ENCODE measurements at regions not wholly inside any gene's neighbourhood (a gene's known extent, or its start where the extent isn't known, plus 50 kb on each side); places are given as distances from the start of the nearest gene placed in this dataset.
"Not testable (repeated sequence)": the region's sequence is repeated elsewhere in the genome, so short reads cannot be mapped to it uniquely, and the experiment has no call there.

DNA sequence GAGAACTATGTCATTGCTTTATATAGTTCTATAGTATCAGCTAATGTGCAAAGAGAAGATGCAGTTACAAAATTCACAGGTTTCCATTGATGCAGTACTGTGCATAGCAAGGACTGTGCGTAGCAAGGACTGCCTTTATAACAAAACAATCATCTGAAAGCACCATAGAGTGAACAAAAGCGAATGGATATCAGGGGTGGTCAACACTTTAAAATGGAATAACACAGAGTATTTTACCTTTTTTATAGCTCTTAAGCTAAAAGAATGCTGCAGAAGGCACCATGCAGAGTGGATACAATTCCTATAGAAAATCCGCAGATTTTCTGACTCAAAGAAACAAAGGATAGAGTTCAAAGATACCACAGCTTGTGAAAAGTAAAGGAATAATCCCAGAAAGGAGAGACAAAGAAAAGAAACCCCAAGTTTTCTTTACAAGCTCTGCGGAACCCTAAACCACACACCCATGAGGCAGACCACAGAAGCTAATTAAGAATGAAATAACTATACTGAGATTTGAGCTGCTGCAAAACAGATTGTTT, 229.9 kb upstream of the DTNA start:
- no peak for DNase-seq (ENCODE audit: low spot score)

DNA sequence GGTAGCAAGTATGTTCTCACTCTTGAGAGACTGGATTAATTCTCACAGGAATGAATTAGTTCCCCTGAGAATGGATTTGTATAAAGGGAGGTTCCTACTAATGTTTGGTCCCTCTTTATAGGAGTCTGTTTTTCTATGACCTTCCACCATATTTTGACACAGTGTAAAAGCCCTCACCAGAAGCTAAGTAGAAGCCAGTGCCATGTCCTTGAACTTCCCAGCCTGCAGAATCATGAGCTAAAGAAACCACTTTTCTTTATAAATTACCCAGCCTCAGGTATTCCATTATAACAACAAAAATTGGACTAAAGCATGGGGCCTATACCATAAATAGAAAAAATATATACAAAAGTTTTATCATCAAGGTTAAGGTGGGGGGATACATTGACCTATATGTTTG, 227.9 kb upstream of the DTNA start:
- DNase-seq (ENCODE audit: low spot score) = no peak

DNA sequence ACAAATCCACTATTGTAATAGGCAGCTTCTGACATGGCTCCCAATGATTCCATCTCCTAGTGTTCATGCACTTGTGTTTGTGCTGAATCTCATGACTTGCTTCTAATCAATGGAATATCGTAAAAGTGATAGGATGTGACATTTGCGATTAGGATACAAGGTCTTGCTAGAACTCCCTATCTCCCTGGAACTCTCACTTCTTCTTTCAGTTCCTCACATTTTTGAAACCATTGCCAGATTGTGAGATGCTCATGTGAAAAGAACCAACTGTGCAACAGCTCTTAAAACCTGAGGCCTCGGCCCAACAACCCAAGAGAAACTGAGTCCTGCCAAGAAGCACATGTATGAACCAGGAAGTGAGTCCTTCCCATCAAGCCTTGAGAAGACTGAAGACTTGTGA, 226.9 kb upstream of the DTNA start:
- DNase-seq (ENCODE audit: low spot score) = no peak

DNA sequence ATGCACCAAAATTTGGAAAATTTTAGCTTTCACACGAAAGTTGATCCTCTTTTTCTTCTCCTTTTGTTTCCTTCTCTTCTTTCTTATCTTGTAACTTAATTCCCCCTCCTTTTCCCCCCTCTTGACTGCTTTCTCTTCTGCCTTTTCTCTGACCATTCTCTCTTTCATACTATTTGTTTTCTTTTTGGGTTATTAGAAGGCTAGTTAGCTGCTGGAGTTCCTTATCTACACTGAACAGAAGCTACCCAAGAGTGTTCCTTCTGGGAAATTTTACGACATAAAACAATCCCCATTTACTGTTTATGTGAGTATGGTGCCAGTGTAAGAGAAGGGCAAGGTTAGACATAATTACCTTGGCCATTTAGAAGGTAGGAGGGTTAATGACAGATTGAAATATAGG, 218.4 kb upstream of the DTNA start:
- DNase-seq (ENCODE audit: low spot score) = no peak

DNA sequence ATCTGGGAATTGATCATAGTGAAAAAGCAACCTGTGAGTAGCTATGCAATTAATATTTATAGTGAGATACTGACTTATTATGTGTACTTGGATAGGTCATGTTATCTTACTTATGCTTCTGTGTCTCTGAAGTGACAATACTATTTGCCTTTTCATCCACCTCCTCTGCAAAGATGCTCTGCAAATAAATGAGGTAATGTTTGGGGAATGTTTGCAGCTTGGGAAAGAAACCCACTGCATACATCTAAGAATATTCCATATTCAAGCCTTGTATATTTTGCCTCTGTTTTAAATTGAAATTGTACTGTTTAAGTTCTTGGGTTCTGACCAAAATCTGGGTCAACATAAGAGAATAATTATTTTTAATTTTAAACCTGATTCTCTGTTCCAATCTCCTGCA, 217.4 kb upstream of the DTNA start:
- DNase-seq (ENCODE audit: low spot score) = no peak

DNA sequence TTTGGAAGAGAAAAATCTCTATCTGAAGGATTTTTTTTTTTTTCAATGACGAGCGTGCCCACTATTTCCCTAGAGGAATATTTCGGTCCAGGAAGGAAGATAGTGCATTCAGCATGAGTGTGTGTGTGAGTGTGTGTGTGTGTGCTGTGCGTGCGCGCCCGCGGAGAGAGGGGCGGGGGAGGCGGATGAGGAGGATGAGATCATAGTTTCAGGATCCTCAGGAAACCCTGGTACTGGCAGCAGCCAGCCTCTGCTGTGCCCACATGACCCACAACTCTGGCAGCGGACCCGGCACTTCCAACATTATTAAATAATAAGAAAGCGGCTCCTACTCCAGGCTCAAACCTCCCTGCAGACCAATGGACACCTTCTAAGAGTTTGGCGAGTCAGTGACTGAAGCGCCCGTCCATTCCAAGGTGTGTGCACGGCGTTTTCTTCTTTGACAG, 217.0 kb upstream of the DTNA start:
- DNase-seq (ENCODE audit: low spot score) = peak; percentile 57

DNA sequence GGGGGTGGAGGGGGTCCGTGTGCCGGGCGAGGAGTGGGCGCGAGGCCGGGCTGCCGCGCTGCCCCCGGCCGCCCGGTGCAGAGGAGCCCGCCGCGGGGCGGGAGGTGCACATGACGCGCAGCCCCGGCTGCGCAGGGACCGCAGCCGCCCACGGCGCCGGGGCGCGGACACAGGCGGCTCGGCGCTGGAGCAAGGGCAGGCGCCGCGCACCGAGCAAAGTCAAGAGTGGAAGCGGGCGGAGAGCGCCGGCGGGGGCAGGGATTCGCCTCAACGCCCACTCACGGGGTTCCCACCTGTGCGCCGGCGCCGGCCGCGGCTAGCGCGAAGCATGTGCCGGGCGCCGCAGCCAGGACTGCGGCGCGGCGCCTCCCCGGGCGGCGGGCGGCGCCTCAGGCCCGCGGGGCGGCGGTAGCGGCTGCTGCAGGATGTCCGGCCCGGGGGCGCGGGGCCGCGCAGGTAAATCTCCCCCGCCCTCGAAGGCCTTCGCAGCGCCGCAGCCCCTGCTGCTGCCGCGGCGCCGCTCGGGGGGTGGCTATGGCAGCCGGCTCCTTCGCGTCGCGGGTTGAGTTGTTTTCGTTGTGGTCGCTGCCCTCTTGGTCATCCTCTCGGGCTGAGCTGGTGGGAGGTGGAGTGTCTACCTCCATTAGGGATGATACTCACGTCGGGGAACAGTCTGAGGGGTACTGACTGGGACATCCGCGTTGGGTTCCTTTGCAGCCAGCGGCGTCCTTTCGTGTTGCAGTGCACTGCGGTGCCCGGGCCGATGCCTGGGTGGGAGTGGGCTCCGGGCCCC, 216.3 kb upstream of the DTNA start:
- peak; percentile 4 for DNase-seq (ENCODE audit: low spot score)

DNA sequence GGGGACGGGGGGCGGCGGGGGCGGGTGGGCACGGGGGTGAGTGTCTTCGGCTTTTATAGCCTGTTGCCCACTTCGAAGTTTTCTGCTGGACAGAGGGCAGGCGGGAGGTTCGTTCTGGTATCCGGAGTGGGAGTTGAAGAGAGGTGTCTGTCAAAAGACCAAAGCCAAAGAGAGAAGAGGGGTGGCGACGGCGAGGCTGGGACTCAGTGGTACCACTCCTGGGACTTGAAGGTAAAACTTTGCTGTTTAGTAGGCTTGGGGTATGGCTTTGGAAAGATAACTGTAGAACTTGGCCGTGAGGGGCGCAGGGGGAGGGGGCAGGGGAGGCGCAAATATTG, 215.8 kb upstream of the DTNA start:
- no peak for DNase-seq (ENCODE audit: low spot score)

DNA sequence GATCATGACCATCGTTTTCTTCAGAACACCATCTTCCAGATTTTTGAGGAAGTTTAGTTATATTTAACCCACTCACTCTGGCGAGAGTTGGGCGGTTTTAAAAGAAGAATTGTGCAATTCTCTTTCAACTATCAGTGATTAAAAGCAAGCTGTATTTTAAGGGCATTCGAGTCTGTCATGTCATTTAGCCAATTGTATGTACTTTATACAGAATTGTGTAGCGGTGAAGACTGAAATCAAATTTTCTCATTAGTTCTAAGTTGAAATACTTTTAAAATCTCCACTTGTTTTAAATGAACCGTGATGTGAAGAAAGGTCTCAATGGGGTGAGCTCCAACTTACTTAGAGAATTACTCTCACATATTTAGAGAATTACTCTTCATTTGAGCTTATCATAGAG, 214.6 kb upstream of the DTNA start:
- DNase-seq (ENCODE audit: low spot score) = no peak

DNA sequence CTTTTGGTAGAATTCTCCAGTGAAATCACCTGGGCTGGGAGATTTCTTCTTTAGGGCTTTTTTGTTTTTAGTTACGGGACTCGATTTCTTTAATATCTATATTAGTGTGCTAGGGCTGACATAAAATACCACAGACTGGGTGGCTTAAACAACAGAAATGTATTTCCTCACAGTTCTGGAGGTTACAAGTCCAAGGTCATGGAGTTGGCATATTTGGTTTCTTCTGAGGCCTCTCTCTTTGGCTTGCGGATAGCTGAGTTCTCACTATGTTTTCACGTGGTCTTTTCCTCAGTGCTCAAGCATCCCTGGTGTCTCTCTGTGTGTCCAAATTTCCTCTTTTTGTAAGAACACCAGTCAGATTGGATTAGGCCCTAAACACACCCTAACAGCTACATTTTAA, 208.5 kb upstream of the DTNA start:
- no peak for DNase-seq (ENCODE audit: low spot score)

DNA sequence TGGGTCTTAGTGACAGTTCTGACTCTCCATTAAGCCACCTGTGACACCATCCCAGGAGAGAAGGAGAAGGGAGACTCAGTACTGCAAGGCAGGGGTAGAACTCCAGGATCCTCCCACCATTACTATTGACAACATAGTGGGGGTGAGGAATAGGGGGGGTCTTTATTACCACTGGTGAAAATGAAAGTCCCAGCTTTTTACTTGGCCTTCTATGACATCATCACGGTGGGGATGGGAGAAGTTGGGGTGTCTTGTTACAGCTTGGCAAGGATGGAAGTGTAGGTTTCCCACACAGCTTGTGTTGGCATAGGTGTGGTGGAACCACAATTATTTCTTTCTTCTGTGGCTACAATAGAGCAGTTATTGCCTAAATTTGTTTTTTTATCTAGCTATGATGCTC, 203.9 kb upstream of the DTNA start:
- DNase-seq (ENCODE audit: low spot score) = no peak

DNA sequence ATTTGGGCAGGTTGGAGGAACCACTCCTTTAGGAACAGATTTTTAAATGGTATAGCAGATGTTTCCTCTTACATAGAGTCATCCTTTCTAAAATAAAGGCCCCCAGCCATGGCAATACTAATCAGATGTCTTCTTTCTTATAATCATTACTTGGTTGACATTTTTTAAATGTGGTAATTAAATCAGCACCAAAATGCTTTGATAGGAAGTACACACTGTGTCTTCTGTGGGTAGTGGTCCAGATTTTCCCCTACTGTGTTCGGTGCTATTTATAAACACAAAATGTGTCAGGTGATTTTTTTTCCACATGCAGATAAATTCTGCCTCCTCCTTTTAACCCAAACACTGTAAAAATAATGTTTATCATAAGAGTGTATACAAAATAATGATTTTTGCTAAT, 200.9 kb upstream of the DTNA start:
- DNase-seq (ENCODE audit: low spot score) = no peak

DNA sequence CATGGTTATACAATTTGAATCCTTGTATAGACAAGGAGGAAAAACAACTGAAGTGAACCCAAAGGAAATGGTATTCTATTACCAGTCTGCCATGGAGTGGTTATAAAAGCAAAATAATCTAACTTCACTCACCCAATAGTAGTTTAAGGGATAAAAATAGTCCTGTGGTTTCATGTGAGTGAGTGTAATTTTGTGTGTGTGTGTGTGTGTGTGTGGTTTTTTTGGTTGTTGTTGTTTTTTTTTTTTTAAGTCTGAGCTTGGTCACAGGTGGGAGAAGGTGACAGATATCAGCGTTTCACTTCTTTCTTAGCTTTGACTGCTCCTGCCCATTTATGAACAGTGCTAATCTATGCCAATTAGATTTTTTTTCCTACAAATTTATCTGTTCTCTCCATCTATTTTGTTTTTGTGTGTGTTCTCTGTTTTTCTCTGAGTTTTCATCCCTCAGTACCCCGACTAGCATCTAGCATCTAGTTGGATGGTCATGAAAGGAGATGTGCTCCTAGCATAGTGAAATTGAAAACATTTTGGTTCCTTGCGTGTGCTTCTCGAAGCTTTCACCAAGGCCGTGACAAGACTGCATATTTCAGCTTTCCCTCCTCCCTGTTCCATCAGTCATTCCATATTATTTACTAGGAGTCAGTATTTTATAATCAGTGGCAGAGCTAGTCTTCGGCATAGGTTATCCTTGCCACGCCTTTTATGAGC, 200.1 kb upstream of the DTNA start:
- DNase-seq (ENCODE audit: low spot score) = no peak

DNA sequence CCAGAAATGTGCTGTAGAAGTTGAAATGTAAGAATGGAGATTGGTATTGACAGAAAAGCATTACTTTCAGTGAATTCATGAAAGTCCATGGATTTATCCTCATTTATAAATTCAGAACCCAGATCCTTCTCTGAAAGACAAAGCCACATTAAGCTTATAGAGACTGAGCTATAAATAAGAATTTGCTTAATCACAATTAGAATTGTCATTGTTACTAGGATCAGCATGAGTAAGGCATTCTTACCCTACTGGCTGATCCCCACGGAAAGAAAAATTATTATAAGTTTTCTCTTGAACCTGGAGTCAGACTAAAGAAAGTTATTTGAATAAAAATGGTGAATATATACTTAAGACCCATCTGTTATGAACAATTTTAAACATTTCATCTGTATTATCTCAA, 199.2 kb upstream of the DTNA start:
- no peak for DNase-seq (ENCODE audit: low spot score)

DNA sequence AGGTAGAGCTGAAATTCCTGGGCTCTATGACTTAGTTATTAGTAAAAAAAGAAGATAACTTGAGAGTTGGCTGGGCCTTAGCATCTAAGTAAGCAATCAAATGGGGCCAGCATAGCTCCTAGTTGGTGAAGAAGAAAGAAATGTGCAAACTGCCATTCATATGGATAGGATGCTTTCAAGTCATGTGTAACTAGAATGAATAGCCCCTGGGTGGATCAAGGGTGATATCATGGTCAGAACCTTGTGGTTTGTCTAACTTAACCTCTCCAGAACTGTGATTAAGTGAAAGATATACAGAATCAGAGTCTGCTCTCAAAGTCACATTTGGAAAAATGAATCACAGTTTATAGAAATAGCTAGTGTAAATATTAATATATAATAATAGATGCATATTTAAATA, 198.7 kb upstream of the DTNA start:
- no peak for DNase-seq (ENCODE audit: low spot score)

DNA sequence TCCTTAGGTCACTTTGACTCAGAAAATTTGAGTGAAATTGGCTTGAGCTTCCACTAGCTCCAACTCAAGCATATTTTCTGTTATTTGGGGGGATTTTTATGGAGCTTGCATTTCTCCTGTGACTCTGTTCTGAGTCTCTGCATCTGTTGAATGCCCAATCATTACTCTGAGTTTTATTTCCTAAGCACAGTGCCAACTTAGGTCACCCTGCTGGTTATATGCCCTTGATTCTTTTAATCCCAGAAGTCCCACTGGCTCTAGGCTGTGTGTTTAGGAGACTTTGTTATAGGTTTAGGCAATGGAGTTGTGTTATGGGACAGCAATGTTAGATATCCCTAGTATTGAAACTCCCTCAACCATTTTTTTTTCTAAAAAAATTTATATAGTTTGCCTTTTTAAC, 198.2 kb upstream of the DTNA start:
- DNase-seq (ENCODE audit: low spot score) = no peak

DNA sequence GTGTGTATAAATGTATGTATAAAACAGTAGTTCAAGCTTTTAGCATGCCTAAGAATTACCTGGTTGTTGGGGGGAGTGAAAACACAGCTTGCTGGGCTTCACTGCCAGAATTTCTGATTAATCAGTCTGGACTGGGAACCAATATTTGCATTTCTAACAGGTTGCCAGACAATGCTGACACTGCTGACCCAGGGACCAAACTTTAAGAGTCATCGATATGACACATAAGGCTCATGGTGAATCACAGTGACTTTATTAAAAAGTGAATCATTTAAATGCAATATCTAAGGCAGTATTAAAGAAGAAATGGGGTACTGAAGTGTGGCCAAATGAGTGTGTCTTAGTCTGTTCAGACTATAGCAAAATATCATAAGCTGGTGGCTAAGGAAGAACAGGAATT, 195.9 kb upstream of the DTNA start:
- DNase-seq (ENCODE audit: low spot score) = no peak

DNA sequence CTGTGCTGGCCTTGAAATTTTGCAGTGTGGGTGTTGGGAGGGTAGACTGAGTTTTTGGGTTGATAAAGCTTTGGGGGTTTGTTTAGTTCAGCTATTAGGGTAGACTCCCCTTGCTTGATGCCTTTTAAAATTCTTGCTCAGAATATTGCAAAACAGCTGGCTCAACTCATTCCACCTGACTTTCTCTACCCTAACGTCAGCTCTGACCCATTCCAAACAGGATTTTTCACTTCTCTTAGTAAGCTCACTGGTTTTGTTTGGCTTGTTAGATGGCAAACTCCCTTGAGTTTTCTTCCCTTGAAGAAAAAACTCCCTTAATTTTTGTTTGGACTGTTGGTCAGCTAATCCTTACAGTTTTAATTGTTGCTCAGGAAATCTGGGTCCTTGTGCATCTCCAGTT, 195.1 kb upstream of the DTNA start:
- no peak for DNase-seq (ENCODE audit: low spot score)

DNA sequence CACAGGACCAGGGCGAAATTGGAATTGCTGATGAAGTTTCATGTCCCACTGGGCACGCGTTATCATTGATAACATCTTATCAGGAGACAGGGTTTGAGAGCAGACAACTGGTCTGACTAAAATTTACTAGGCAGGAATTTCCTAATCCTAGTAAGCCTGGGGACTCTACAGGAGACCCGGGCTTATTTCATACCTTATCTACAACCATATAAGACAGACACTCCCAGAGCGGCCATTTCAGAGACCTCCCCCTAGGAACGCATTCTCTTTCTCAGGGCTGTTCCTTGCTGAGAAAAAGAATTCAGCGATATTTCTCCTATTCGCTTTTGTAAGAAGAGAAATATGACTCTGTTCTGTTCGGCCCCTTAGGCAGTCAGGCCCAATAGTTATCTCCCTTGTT, 193.7 kb upstream of the DTNA start:
- not testable (repeated sequence) for DNase-seq (ENCODE audit: low spot score)

DNA sequence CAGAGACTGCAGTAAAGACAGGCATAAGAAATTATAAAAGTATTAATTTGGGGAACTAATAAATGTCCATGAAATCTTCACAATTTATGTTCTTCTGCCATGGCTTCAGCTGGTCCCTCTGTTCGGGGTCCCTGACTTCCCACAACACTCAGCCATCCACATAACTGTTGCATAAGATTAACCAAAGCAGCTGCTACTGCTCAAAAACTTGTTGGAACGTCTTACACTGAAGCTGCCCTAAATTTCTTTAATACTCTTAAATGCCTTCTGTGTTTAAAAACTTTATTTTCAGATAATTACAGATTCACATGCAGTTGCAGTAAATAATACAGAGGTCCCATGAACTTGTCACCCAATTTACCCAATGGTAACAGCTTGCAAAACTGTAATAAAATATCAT, 193.1 kb upstream of the DTNA start:
- not testable (repeated sequence) for DNase-seq (ENCODE audit: low spot score)

DNA sequence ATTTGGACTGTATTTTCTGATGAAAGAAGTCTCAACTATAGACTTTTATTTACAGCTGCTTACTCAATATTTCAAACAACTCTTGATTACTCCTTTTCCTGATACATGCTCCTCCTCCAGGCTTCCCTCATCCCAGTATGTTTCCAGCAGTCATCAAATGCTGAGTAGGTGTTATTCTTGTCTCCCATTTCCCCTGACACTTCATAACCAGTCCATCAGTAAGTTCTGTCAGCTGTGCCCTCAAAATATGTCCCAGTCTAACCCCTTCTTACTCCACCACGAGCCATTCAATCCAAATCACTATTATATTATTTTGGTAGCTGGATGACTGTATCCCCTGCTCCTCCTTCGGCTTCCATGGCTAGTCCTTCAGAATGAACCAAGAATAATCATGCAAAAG, 189.1 kb upstream of the DTNA start:
- DNase-seq (ENCODE audit: low spot score) = no peak

DNA sequence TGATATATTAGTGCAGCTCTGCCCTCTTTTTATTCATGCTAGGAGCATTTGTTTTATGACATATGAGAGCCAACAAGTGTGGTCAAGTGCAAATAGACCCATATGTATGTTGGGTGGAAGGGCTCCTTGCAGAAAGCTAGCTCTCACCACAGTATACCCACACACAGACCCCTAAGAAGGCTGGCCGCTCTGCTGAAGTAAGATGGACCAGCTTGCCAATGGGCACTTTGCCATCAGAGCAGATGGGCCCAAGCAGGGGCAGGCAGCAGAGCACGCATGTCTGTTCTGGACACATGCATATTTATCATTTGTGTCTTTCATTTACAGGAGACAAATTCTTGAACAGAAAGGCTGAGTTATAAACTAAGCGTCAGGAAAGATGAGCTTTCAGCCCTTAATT, 187.5 kb upstream of the DTNA start:
- no peak for DNase-seq (ENCODE audit: low spot score)

DNA sequence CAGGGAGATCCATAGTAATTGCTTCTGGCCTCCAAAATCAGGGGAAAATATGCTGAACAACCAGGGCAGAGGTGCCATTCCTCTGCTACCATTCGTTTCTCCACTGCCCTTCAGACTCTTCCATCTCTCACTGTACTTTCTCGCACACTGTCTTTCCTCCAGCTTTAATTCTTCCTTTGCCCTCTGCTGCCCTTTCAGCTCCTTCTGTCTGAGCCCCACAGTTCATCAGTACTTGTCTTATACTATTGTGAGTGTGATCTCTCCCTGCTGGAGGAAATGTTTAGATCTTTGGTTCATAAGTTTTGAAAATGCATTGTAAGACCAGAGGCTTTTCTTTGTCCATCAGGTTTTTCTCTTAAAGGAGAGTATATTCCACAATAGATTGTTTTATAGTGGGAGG, 184.9 kb upstream of the DTNA start:
- DNase-seq (ENCODE audit: low spot score) = no peak

DNA sequence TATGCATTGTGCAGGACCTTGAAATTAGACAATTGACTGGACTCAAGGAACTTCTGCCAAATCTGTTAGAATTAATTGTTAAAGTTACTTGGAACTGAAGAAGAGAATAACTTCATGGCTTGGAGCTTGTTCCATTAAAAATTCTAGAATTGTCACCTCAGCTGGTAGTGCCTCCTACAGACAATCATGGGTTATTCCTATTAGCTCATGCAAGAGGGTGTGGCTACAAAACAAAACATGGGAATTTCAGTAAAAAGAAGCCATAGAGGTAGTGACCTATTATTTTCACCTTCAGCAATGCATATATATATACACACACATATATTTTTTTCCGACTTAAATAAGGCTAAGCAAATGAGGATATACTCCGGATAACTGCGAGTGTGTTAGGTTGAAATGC, 181.9 kb upstream of the DTNA start:
- no peak for DNase-seq (ENCODE audit: low spot score)

All from AG08395 (cell line).